Ascending aorta (tissue), 2 donors: ENCODE measurements at regions not wholly inside any gene's neighbourhood (a gene's known extent, or its start where the extent isn't known, plus 50 kb on each side); places are given as distances from the start of the nearest gene placed in this dataset.
"Not testable (repeated sequence)": the region's sequence is repeated elsewhere in the genome, so short reads cannot be mapped to it uniquely, and the experiment has no call there.

Experiments used
- DNase-seq, 2 donors: peaks; one replicate each; pipeline ENCODE4 v3.0.0-alpha.2; 2019; ENCODE audit warnings: low spot score in 2 of 2
- H3K27ac ChIP-seq, 2 donors: fragments of 200-600 bp; sonication (generic); one replicate each; pipeline ENCODE4 v1.5.1; 2016 to 2017; ENCODE audit warnings: mild to moderate bottlenecking in 1 of 2
- H3K27me3 ChIP-seq: fragments of 200-600 bp; sonication (generic); one replicate; pipeline ENCODE4 v1.5.1; 2017
- H3K36me3 ChIP-seq, 2 donors: fragments of 200-600 bp; sonication (generic); one replicate each; pipeline ENCODE4 v1.5.1; 2016
- H3K4me1 ChIP-seq, 2 donors: fragments of 200-600 bp; sonication (generic); one replicate each; pipeline ENCODE4 v1.5.1; 2016 to 2017; ENCODE audit warnings: mild to moderate bottlenecking in 1 of 2
- H3K4me3 ChIP-seq, 2 donors: fragments of 200-600 bp; sonication (generic); one replicate each; pipeline ENCODE4 v1.5.1; 2016 to 2017; ENCODE audit warnings: mild to moderate bottlenecking in 1 of 2
- H3K9me3 ChIP-seq, 2 donors: fragments of 200-600 bp; sonication (generic); one replicate each; pipeline ENCODE4 v1.5.1; 2016
- intact Hi-C: fragments of 100-400 bp; cut with DNase I; formaldehyde crosslinking; loops from one replicate; pipeline ENCODE4 v1.15.1; 2023
- TF ChIP-seq, protein P1 (sequence below), 3 experiments: fragments of 200-600 bp in 2 of 3; fragments of 450-650 bp in 1 of 3; sonication (generic) in 2 of 3; IDR thresholded peaks; one replicate each; pipeline ENCODE4 v1.5.1; 2016 to 2019; ENCODE audit warnings: antibody characterized with exemption in 3 of 3, mild to moderate bottlenecking in 1 of 3, moderate library complexity in 1 of 3

DNA sequence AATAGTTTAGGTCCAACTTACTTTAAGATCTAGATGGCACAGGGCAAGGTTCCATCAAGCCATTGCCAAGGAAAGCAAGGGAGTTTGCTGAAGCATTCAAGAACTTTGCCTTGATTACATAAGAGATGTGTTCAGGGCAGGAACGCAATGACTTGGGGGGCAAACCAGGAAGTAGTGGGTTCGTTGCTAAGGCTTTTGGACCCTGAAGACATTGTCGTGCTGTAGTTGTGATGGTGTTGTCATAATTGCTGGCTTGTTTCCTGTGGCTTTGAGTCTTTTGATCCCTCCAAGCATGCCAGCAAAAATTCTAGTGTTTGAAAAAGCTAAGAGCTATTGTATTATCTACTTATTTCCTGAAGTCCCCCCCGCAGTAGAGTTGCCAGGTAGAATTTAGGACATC lies 70.7 kb upstream of the HNF1B start:
- Histone ChIP-seq H3K27ac (no peak overlapping the region), H3K4me3 (no peak overlapping the region), H3K4me1 (no peaks in the 10 kb centered on the region), H3K9me3 (no peaks in the 10 kb centered on the region), H3K27me3 (no peaks in the 10 kb centered on the region), H3K36me3 (no peaks in the 10 kb centered on the region)
- TF ChIP-seq, protein P1, sequence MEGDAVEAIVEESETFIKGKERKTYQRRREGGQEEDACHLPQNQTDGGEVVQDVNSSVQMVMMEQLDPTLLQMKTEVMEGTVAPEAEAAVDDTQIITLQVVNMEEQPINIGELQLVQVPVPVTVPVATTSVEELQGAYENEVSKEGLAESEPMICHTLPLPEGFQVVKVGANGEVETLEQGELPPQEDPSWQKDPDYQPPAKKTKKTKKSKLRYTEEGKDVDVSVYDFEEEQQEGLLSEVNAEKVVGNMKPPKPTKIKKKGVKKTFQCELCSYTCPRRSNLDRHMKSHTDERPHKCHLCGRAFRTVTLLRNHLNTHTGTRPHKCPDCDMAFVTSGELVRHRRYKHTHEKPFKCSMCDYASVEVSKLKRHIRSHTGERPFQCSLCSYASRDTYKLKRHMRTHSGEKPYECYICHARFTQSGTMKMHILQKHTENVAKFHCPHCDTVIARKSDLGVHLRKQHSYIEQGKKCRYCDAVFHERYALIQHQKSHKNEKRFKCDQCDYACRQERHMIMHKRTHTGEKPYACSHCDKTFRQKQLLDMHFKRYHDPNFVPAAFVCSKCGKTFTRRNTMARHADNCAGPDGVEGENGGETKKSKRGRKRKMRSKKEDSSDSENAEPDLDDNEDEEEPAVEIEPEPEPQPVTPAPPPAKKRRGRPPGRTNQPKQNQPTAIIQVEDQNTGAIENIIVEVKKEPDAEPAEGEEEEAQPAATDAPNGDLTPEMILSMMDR (IDR thresholded peaks at IDR 0.05), result no peak
- intact Hi-C loops, result no loop called here
- DNase-seq, result no peak

DNA sequence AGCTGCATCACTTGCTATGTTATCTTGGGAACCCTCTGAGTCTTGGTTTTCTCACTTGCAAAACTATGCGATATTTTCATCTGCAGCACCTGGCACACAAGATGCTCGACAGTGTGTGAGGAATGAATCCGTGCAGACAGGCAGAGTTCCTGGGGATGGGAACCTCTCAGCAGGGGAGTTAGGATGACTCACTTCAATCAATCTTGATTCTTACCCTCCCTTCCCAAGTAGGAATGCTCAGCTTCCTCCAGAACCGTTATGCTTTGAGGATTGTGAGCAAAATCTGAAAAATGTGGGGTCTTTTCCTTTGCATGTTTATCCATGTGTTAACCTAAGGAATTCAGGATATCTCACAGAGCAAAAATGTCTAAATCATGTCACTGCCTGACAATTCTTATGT lies 68.9 kb upstream of the HNF1B start:
- H3K4me3 ChIP-seq, result no peak overlapping the region
- no peak overlapping the region for H3K27ac ChIP-seq
- H3K9me3 ChIP-seq, result no peaks in the 10 kb centered on the region
- no peaks in the 10 kb centered on the region for H3K27me3 ChIP-seq
- DNase-seq, result no peak
- H3K36me3 ChIP-seq, result no peaks in the 10 kb centered on the region
- intact Hi-C loops, result no loop called here
- TF ChIP-seq, protein P1 (IDR thresholded peaks at IDR 0.05), result no peak
- no peaks in the 10 kb centered on the region for H3K4me1 ChIP-seq

DNA sequence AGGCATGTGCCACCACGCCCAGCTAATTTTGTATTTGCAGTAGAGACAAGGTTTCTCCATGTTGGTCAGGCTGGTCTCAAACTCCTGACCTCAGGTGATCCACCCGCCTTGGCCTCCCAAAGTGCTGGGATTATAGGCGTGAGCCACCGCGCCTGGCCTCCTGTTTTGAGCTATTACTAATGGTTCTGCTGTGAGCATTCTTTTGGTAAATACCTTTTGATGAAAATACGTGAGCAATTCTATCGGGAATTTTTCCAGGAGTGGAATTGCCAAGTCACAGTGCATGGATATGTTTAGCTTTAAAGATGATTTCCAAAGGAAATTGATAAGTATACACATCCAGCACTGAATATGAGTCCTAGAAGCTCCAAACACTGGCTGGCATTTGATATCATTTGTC lies 64.0 kb upstream of the HNF1B start:
- H3K4me3 ChIP-seq, intact Hi-C loops, H3K27me3 ChIP-seq: not testable (repeated sequence)

GRCh38 chr17:37802712-37803416 lies 58.0 kb upstream of the HNF1B start:
- H3K27me3 ChIP-seq, result no peaks in the 10 kb centered on the region

More for the DNA sequence above, 64.0 kb upstream of the HNF1B start:
- H3K36me3 ChIP-seq, H3K4me1 ChIP-seq, DNase-seq, H3K27ac ChIP-seq, H3K9me3 ChIP-seq: not testable (repeated sequence)

DNA sequence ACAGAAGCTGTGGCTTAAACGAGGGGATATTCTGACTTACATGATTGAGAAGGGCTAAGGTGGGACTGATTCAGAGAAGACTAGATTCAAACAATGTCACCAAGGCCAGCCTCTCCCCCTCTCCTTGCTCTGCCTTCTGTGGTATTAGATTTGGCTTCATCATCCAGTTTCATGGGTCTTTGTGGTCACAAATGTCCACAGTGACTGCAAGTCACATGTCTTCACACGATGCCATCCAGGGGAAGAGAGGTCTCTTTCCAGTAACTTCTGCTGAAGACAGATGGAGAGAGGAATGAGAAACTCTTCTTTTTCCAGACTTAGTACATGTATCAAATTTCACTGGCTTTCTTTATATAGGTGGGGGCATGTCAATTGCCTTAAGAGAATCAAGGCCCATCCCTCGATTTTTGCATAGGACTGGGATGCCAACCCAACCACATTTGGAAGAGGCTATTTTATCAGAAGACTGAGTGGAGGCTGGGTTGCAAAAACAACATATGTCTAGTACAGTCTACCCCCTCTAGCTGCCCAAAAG lies 57.3 kb upstream of the HNF1B start:
- no peak overlapping the region for H3K4me3 ChIP-seq
- intact Hi-C loops, result no loop called here
- TF ChIP-seq, protein P1 (IDR thresholded peaks at IDR 0.05), result no peak
- H3K9me3 ChIP-seq, result no peaks in the 10 kb centered on the region
- no peaks in the 10 kb centered on the region for H3K36me3 ChIP-seq
- H3K27ac ChIP-seq, result no peak overlapping the region
- no peak for DNase-seq
- no peaks in the 10 kb centered on the region for H3K4me1 ChIP-seq
- H3K27me3 ChIP-seq, result no peaks in the 10 kb centered on the region

More at GRCh38 chr17:37802712-37803416, 58.0 kb upstream of the HNF1B start:
- no peak overlapping the region for H3K27ac ChIP-seq
- TF ChIP-seq, protein P1 (IDR thresholded peaks at IDR 0.05), result no peak
- no peak for DNase-seq
- H3K4me1 ChIP-seq, result no peaks in the 10 kb centered on the region
- no peaks in the 10 kb centered on the region for H3K36me3 ChIP-seq
- intact Hi-C loops, result no loop called here
- no peak overlapping the region for H3K4me3 ChIP-seq
- H3K9me3 ChIP-seq, result no peaks in the 10 kb centered on the region

- TF ChIP-seq, protein P1 (IDR thresholded peaks at IDR 0.05), result no peak
- intact Hi-C loops, result no loop called here
- Histone ChIP-seq H3K36me3 (no peaks in the 10 kb centered on the region), H3K9me3 (no peaks in the 10 kb centered on the region), H3K4me1 (no peaks in the 10 kb centered on the region), H3K4me3 (no peak overlapping the region), H3K27ac (no peak overlapping the region), H3K27me3 (no peaks in the 10 kb centered on the region)
- no peak for DNase-seq
These were observed 56.3 kb upstream of the HNF1B start for GRCh38 chr17:37801171-37801570.
